ENCODE measurements at regions not wholly inside any gene's neighbourhood (a gene's known extent, or its start where the extent isn't known, plus 50 kb on each side); places are given as distances from the start of the nearest gene placed in this dataset.

DNA sequence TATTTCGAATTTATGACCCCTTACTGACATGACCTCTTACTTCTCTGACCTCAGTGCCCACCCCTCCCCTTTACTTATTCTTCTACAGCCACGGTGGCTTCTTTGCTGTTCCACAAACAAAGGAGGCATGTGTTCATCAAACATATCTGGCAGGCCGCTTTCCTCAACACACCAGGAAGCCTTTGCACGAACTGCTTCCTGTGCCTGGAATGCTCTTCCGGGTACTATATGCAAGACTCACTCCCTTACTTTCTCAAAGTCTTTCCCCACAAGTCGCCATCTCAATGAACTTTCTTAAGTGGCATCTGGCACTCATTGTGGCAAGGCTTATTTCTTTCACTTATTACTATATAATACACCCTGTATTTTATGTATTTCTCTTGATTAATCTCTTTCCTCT lies 351.5 kb upstream of the DDX53 start (continued):
- TF ChIP-seq, protein P1, sequence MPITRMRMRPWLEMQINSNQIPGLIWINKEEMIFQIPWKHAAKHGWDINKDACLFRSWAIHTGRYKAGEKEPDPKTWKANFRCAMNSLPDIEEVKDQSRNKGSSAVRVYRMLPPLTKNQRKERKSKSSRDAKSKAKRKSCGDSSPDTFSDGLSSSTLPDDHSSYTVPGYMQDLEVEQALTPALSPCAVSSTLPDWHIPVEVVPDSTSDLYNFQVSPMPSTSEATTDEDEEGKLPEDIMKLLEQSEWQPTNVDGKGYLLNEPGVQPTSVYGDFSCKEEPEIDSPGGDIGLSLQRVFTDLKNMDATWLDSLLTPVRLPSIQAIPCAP (CRISPR knock-in tag; IDR thresholded peaks at IDR 0.05), result no peak
- TF ChIP-seq ZNF416 (CRISPR knock-in tag; IDR thresholded peaks at IDR 0.05) (no peak), ATF1 (CRISPR knock-in tag; IDR thresholded peaks at IDR 0.05) (no peak), EMX1 (CRISPR knock-in tag; IDR thresholded peaks at IDR 0.05) (no peak), TEAD4 (CRISPR knock-in tag; IDR thresholded peaks at IDR 0.05) (no peak), FOXJ3 (CRISPR knock-in tag; IDR thresholded peaks at IDR 0.05; ENCODE audit: borderline replicate concordance) (no peak), ESRRA (CRISPR knock-in tag; IDR thresholded peaks at IDR 0.05; ENCODE audit: borderline replicate concordance) (no peak), ELF4 (CRISPR knock-in tag; IDR thresholded peaks at IDR 0.05; ENCODE audit: low read depth) (no peak)
- TF ChIP-seq, protein P2, sequence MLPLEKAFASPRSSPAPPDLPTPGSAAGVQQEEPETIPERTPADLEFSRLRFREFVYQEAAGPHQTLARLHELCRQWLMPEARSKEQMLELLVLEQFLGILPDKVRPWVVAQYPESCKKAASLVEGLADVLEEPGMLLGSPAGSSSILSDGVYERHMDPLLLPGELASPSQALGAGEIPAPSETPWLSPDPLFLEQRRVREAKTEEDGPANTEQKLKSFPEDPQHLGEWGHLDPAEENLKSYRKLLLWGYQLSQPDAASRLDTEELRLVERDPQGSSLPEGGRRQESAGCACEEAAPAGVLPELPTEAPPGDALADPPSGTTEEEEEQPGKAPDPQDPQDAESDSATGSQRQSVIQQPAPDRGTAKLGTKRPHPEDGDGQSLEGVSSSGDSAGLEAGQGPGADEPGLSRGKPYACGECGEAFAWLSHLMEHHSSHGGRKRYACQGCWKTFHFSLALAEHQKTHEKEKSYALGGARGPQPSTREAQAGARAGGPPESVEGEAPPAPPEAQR (CRISPR knock-in tag; IDR thresholded peaks at IDR 0.05), result no peak
- TF ChIP-seq, protein P3, sequence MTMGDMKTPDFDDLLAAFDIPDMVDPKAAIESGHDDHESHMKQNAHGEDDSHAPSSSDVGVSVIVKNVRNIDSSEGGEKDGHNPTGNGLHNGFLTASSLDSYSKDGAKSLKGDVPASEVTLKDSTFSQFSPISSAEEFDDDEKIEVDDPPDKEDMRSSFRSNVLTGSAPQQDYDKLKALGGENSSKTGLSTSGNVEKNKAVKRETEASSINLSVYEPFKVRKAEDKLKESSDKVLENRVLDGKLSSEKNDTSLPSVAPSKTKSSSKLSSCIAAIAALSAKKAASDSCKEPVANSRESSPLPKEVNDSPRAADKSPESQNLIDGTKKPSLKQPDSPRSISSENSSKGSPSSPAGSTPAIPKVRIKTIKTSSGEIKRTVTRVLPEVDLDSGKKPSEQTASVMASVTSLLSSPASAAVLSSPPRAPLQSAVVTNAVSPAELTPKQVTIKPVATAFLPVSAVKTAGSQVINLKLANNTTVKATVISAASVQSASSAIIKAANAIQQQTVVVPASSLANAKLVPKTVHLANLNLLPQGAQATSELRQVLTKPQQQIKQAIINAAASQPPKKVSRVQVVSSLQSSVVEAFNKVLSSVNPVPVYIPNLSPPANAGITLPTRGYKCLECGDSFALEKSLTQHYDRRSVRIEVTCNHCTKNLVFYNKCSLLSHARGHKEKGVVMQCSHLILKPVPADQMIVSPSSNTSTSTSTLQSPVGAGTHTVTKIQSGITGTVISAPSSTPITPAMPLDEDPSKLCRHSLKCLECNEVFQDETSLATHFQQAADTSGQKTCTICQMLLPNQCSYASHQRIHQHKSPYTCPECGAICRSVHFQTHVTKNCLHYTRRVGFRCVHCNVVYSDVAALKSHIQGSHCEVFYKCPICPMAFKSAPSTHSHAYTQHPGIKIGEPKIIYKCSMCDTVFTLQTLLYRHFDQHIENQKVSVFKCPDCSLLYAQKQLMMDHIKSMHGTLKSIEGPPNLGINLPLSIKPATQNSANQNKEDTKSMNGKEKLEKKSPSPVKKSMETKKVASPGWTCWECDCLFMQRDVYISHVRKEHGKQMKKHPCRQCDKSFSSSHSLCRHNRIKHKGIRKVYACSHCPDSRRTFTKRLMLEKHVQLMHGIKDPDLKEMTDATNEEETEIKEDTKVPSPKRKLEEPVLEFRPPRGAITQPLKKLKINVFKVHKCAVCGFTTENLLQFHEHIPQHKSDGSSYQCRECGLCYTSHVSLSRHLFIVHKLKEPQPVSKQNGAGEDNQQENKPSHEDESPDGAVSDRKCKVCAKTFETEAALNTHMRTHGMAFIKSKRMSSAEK (CRISPR knock-in tag; IDR thresholded peaks at IDR 0.05; ENCODE audit: borderline replicate concordance), result no peak

DNA sequence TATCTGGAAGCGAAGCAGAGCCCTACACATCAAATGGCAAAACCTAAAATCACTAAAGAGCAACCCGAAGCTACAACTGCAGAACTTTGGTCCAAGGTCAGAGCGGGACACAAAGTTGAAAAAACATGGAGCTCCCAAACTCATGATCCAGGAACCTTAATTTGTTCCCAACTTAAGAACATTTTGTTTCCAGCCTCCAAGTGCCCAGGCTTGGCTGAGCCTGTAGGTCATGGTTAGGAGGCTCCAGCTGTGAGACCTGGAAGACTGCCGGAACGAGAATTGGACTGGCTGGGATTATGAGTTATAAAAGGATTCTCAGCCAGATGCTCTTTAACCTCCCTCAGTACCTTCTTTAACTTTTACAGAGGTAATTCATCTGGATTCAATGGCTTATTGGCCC lies 349.1 kb upstream of the DDX53 start:
- Mint-ChIP-seq H3K27ac (no peak overlapping the region), H3K27me3 (ENCODE audit: low read depth) (no peaks in the 10 kb centered on the region), H3K4me3 (no peak overlapping the region), H3K36me3 (no peaks in the 10 kb centered on the region), H3K9me3 (no peaks in the 10 kb centered on the region), H3K4me1 (0 out of 2 replicates have a peak, but pooled peaks cover 3% of the 10 kb centered on the region)
- DNase-seq (ENCODE audit: low spot score) (no peak), ATAC-seq (no peak)
- TF ChIP-seq TEAD1 (CRISPR knock-in tag; IDR thresholded peaks at IDR 0.05) (no peak), ZNF423 (CRISPR knock-in tag; IDR thresholded peaks at IDR 0.05) (no peak), TEAD4 (CRISPR knock-in tag; IDR thresholded peaks at IDR 0.05) (no peak), NR1H2 (CRISPR knock-in tag; IDR thresholded peaks at IDR 0.05) (no peak), ATF1 (CRISPR knock-in tag; IDR thresholded peaks at IDR 0.05) (no peak), TCF7 (CRISPR knock-in tag; IDR thresholded peaks at IDR 0.05; ENCODE audit: low read depth) (no peak), SOX15 (CRISPR knock-in tag; IDR thresholded peaks at IDR 0.05) (no peak), GTF2I (CRISPR knock-in tag; conservative IDR thresholded peaks at IDR 0.05) (no peak), ZNF121 (CRISPR knock-in tag; IDR thresholded peaks at IDR 0.05) (no peak), ETV6 (CRISPR knock-in tag; IDR thresholded peaks at IDR 0.05) (no peak), RORB (CRISPR knock-in tag; IDR thresholded peaks at IDR 0.05) (no peak), ZNF317 (CRISPR knock-in tag; IDR thresholded peaks at IDR 0.05; ENCODE audit: borderline replicate concordance, low read depth) (no peak), NR2C2 (CRISPR knock-in tag; IDR thresholded peaks at IDR 0.05) (no peak), MXD4 (CRISPR knock-in tag; IDR thresholded peaks at IDR 0.05; ENCODE audit: borderline replicate concordance) (no peak), ZNF416 (CRISPR knock-in tag; IDR thresholded peaks at IDR 0.05) (no peak), IRF2 (CRISPR knock-in tag; IDR thresholded peaks at IDR 0.05; ENCODE audit: borderline replicate concordance, low read depth) (no peak), JAZF1 (CRISPR knock-in tag; IDR thresholded peaks at IDR 0.05) (no peak)
- TF ChIP-seq, protein P4, sequence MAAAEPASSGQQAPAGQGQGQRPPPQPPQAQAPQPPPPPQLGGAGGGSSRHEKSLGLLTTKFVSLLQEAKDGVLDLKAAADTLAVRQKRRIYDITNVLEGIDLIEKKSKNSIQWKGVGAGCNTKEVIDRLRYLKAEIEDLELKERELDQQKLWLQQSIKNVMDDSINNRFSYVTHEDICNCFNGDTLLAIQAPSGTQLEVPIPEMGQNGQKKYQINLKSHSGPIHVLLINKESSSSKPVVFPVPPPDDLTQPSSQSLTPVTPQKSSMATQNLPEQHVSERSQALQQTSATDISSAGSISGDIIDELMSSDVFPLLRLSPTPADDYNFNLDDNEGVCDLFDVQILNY (CRISPR knock-in tag; IDR thresholded peaks at IDR 0.05), result no peak
- TF ChIP-seq, protein P5, sequence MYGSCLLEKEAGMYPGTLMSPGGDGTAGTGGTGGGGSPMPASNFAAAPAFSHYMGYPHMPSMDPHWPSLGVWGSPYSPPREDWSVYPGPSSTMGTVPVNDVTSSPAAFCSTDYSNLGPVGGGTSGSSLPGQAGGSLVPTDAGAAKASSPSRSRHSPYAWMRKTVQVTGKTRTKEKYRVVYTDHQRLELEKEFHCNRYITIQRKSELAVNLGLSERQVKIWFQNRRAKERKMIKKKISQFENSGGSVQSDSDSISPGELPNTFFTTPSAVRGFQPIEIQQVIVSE (CRISPR knock-in tag; IDR thresholded peaks at IDR 0.05; ENCODE audit: borderline replicate concordance), result no peak
- TF ChIP-seq, protein P6, sequence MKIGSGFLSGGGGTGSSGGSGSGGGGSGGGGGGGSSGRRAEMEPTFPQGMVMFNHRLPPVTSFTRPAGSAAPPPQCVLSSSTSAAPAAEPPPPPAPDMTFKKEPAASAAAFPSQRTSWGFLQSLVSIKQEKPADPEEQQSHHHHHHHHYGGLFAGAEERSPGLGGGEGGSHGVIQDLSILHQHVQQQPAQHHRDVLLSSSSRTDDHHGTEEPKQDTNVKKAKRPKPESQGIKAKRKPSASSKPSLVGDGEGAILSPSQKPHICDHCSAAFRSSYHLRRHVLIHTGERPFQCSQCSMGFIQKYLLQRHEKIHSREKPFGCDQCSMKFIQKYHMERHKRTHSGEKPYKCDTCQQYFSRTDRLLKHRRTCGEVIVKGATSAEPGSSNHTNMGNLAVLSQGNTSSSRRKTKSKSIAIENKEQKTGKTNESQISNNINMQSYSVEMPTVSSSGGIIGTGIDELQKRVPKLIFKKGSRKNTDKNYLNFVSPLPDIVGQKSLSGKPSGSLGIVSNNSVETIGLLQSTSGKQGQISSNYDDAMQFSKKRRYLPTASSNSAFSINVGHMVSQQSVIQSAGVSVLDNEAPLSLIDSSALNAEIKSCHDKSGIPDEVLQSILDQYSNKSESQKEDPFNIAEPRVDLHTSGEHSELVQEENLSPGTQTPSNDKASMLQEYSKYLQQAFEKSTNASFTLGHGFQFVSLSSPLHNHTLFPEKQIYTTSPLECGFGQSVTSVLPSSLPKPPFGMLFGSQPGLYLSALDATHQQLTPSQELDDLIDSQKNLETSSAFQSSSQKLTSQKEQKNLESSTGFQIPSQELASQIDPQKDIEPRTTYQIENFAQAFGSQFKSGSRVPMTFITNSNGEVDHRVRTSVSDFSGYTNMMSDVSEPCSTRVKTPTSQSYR (CRISPR knock-in tag; IDR thresholded peaks at IDR 0.05), result no peak
- POLR2A ChIA-PET, result no interaction called here
- CTCF ChIA-PET, result no interaction called here

All from WTC11 (cell line).